ENCODE measurements at regions not wholly inside any gene's neighbourhood (a gene's known extent, or its start where the extent isn't known, plus 50 kb on each side); places are given as distances from the start of the nearest gene placed in this dataset.

DNA sequence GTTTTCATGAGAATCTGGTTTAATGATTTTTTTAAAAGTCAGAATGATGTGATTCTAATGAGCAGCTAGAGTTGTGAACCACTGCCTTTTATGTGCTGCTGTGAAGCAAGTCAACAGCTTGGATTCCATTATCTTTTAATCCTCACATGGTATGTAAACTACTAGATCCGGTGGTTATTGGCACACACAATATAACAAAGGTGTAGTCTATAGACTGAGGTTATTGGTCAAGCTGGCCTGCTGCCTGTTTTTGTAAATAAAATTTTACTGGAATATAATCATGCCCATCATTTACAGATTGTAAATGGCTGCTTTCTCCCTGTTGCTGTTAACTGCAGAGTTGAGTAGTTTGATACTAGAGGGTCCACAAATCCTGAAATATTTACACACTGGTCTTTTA is 103.1 kb downstream of the OTOL1 start:
- H3K4me1 ChIP-seq (ENCODE audit: insufficient read depth, low read length) = no peaks in the 10 kb centered on the region
- no peak for DNase-seq (ENCODE audit: low spot score)
- POLR2A ChIA-PET = no interaction called here
- intact Hi-C loops (cut with micrococcal nuclease; ENCODE audit: unreplicated experiment) = no loop called here
- no peaks in the 10 kb centered on the region for H4K20me1 ChIP-seq (ENCODE audit: insufficient read depth, low read length)
- ATAC-seq = no peak
- H3K79me2 ChIP-seq (ENCODE audit: insufficient read depth, low read length) = no peaks in the 10 kb centered on the region
- H3K9me3 ChIP-seq (ENCODE audit: low read length) = no peaks in the 10 kb centered on the region
- in situ Hi-C loops (cut with HindIII; ENCODE audit: extremely low pct_ligation_motif_present, low pct_unique_long_range_greater_than_20kb) = no loop called here
- no peak overlapping the region for H3K9ac ChIP-seq (ENCODE audit: insufficient read depth, low read depth, low read length)
- no peak overlapping the region for H2AFZ ChIP-seq (ENCODE audit: low read length)
- no peaks in the 10 kb centered on the region for H3K27me3 ChIP-seq (ENCODE audit: control insufficient read depth in 1 of 2, insufficient read depth in 2 of 2, low read length in 2 of 2)
- H3K27ac ChIP-seq (ENCODE audit: extremely low read length, insufficient read depth, low read length) = no peak overlapping the region
- no TSS peak for BruUV-seq (replicated peaks)
- no peaks in the 10 kb centered on the region for H3K36me3 ChIP-seq (replicated peaks in 1 of 2; ENCODE audit: control insufficient read depth in 1 of 2, insufficient read depth in 2 of 2, low read length in 2 of 2)
- no peak for FAIRE-seq
- 6% methylated on average over 1 of the region's 1 CpG for WGBS (ENCODE audit: low lambda C conversion rate)
- no peak overlapping the region for H3K4me3 ChIP-seq (replicated peaks in 1 of 3; ENCODE audit: insufficient read depth in 1 of 3, low read depth in 2 of 3, low read length in 3 of 3)
- CTCF ChIA-PET (ENCODE audit: low intra/inter-chr PET ratio, low total read pairs) = no interaction called here
- no peak overlapping the region for H3K4me2 ChIP-seq (ENCODE audit: low read depth, low read length)
- TF ChIP-seq GZF1 (CRISPR knock-in tag; IDR thresholded peaks at IDR 0.05) (no peak), ZNF234 (CRISPR knock-in tag; conservative IDR thresholded peaks at IDR 0.05) (no peak), ELF1 (CRISPR knock-in tag; IDR thresholded peaks at IDR 0.05) (no peak), ETV5 (CRISPR knock-in tag; IDR thresholded peaks at IDR 0.05; ENCODE audit: borderline replicate concordance) (no peak), SP2 (CRISPR knock-in tag; IDR thresholded peaks at IDR 0.05) (no peak), ZNF766 (CRISPR knock-in tag; IDR thresholded peaks at IDR 0.05; ENCODE audit: borderline replicate concordance) (no peak), ZNF629 (CRISPR knock-in tag; conservative IDR thresholded peaks at IDR 0.05) (no peak), REXO4 (CRISPR knock-in tag; IDR thresholded peaks at IDR 0.05; ENCODE audit: borderline replicate concordance) (no peak), TSC22D2 (CRISPR knock-in tag; IDR thresholded peaks at IDR 0.05; ENCODE audit: borderline replicate concordance) (no peak), ZNF264 (CRISPR knock-in tag; IDR thresholded peaks at IDR 0.05) (no peak)
- TF ChIP-seq, protein P1, sequence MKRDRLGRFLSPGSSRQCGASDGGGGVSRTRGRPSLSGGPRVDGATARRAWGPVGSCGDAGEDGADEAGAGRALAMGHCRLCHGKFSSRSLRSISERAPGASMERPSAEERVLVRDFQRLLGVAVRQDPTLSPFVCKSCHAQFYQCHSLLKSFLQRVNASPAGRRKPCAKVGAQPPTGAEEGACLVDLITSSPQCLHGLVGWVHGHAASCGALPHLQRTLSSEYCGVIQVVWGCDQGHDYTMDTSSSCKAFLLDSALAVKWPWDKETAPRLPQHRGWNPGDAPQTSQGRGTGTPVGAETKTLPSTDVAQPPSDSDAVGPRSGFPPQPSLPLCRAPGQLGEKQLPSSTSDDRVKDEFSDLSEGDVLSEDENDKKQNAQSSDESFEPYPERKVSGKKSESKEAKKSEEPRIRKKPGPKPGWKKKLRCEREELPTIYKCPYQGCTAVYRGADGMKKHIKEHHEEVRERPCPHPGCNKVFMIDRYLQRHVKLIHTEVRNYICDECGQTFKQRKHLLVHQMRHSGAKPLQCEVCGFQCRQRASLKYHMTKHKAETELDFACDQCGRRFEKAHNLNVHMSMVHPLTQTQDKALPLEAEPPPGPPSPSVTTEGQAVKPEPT (CRISPR knock-in tag; IDR thresholded peaks at IDR 0.05; ENCODE audit: low read depth) = no peak
- TF ChIP-seq, protein P2, sequence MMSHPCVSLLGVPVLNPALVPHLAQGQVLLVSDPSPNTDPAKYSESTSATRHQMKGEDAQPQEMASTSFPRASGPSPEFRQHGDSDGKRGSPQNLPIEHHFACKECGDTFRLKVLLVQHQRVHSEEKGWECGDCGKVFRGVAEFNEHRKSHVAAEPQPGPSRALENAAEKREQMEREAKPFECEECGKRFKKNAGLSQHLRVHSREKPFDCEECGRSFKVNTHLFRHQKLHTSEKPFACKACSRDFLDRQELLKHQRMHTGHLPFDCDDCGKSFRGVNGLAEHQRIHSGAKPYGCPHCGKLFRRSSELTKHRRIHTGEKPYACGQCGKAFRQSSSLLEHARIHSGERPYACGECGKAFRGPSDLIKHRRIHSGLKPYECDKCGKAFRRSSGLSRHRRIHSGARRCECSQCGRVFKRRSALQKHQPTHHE (CRISPR knock-in tag; IDR thresholded peaks at IDR 0.05; ENCODE audit: borderline replicate concordance) = no peak
- TF ChIP-seq, protein P3, sequence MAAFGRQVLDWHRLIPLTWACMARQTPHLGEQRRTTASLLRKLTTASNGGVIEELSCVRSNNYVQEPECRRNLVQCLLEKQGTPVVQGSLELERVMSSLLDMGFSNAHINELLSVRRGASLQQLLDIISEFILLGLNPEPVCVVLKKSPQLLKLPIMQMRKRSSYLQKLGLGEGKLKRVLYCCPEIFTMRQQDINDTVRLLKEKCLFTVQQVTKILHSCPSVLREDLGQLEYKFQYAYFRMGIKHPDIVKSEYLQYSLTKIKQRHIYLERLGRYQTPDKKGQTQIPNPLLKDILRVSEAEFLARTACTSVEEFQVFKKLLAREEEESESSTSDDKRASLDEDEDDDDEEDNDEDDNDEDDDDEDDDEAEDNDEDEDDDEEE (CRISPR knock-in tag; IDR thresholded peaks at IDR 0.05) = no peak
- TF ChIP-seq, protein P4, sequence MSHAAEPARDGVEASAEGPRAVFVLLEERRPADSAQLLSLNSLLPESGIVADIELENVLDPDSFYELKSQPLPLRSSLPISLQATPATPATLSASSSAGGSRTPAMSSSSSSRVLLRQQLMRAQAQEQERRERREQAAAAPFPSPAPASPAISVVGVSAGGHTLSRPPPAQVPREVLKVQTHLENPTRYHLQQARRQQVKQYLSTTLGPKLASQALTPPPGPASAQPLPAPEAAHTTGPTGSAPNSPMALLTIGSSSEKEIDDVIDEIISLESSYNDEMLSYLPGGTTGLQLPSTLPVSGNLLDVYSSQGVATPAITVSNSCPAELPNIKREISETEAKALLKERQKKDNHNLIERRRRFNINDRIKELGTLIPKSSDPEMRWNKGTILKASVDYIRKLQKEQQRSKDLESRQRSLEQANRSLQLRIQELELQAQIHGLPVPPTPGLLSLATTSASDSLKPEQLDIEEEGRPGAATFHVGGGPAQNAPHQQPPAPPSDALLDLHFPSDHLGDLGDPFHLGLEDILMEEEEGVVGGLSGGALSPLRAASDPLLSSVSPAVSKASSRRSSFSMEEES (CRISPR knock-in tag; IDR thresholded peaks at IDR 0.05) = no peak
- TF ChIP-seq, protein P5, sequence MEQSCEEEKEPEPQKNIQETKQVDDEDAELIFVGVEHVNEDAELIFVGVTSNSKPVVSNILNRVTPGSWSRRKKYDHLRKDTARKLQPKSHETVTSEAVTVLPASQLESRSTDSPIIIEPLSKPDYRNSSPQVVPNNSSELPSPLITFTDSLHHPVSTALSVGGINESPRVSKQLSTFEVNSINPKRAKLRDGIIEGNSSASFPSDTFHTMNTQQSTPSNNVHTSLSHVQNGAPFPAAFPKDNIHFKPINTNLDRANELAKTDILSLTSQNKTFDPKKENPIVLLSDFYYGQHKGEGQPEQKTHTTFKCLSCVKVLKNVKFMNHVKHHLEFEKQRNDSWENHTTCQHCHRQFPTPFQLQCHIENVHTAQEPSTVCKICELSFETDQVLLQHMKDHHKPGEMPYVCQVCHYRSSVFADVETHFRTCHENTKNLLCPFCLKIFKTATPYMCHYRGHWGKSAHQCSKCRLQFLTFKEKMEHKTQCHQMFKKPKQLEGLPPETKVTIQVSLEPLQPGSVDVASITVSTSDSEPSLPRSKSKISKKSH (CRISPR knock-in tag; IDR thresholded peaks at IDR 0.05; ENCODE audit: borderline replicate concordance) = no peak
- TF ChIP-seq, protein P6, sequence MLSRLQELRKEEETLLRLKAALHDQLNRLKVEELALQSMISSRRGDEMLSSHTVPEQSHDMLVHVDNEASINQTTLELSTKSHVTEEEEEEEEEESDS (CRISPR knock-in tag; IDR thresholded peaks at IDR 0.05; ENCODE audit: borderline replicate concordance) = no peak
- TF ChIP-seq, protein P7, sequence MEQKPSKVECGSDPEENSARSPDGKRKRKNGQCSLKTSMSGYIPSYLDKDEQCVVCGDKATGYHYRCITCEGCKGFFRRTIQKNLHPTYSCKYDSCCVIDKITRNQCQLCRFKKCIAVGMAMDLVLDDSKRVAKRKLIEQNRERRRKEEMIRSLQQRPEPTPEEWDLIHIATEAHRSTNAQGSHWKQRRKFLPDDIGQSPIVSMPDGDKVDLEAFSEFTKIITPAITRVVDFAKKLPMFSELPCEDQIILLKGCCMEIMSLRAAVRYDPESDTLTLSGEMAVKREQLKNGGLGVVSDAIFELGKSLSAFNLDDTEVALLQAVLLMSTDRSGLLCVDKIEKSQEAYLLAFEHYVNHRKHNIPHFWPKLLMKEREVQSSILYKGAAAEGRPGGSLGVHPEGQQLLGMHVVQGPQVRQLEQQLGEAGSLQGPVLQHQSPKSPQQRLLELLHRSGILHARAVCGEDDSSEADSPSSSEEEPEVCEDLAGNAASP (CRISPR knock-in tag; IDR thresholded peaks at IDR 0.05; ENCODE audit: borderline replicate concordance) = no peak

Measured in HepG2 (cell line).